ENCODE measurements at regions not wholly inside any gene's neighbourhood (a gene's known extent, or its start where the extent isn't known, plus 50 kb on each side); places are given as distances from the start of the nearest gene placed in this dataset.

DNA sequence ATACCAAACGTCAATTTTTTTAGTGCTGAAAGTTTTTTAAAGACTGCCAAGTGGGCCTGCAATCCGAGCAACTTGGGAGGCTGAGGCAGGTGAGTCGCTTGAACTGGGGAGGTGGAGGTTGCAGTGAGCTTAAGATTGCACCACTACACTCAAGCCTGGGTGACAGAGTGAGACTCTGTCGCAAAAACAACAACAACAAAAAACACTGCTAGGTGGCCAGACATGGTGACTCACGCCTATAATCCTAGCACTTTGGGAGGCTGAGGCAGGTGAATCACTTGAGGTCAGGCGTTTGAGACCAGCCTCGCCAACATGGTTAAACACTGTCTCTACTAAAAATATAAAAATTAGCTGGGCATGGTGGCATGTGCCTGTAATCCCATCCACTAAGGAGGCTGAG is 202.8 kb upstream of the COPS8 start:
- TF ChIP-seq, protein P1, sequence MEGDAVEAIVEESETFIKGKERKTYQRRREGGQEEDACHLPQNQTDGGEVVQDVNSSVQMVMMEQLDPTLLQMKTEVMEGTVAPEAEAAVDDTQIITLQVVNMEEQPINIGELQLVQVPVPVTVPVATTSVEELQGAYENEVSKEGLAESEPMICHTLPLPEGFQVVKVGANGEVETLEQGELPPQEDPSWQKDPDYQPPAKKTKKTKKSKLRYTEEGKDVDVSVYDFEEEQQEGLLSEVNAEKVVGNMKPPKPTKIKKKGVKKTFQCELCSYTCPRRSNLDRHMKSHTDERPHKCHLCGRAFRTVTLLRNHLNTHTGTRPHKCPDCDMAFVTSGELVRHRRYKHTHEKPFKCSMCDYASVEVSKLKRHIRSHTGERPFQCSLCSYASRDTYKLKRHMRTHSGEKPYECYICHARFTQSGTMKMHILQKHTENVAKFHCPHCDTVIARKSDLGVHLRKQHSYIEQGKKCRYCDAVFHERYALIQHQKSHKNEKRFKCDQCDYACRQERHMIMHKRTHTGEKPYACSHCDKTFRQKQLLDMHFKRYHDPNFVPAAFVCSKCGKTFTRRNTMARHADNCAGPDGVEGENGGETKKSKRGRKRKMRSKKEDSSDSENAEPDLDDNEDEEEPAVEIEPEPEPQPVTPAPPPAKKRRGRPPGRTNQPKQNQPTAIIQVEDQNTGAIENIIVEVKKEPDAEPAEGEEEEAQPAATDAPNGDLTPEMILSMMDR (IDR thresholded peaks at IDR 0.05), result no peak
- TF ChIP-seq POLR2A (IDR thresholded peaks at IDR 0.05), result no peak
